HG03095 (cell line): ENCODE measurements at regions not wholly inside any gene's neighbourhood (a gene's known extent, or its start where the extent isn't known, plus 50 kb on each side); places are given as distances from the start of the nearest gene placed in this dataset.

ENCODE experiments used
- ATAC-seq: cut with Tn5 transposase; IDR thresholded peaks from one replicate; pipeline ENCODE4 v1.9.1; 2021; ENCODE audit warnings: moderate library complexity; ENCODE audit not compliant: unreplicated experiment

GRCh38 chr6:43940071-43940392 is 170.0 kb downstream of the VEGFA start:
- no peak for ATAC-seq

GRCh38 chr6:43939281-43940070 is 169.5 kb downstream of the VEGFA start:
- ATAC-seq, result no peak

GRCh38 chr6:43938178-43939105 is 168.4 kb downstream of the VEGFA start:
- ATAC-seq, result no peak

- ATAC-seq, result no peak
Measured at GRCh38 chr6:43937236-43938177, 167.5 kb downstream of the VEGFA start.

GRCh38 chr6:43936476-43936875 is 166.5 kb downstream of the VEGFA start:
- ATAC-seq, result no peak

- ATAC-seq, result no peak
Measured at GRCh38 chr6:43935921-43936439, 166.0 kb downstream of the VEGFA start.

- no peak for ATAC-seq
Measured at GRCh38 chr6:43934803-43935602, 165.0 kb downstream of the VEGFA start.

GRCh38 chr6:43934183-43934802 is 164.3 kb downstream of the VEGFA start:
- no peak for ATAC-seq

GRCh38 chr6:43933148-43933885 is 163.3 kb downstream of the VEGFA start:
- no peak for ATAC-seq

GRCh38 chr6:43932259-43933147 is 162.5 kb downstream of the VEGFA start:
- ATAC-seq, result no peak

GRCh38 chr6:43931201-43931600 is 161.2 kb downstream of the VEGFA start:
- ATAC-seq, result no peak

GRCh38 chr6:43930440-43931154 is 160.6 kb downstream of the VEGFA start:
- ATAC-seq, result no peak

GRCh38 chr6:43929511-43929910 is 159.5 kb downstream of the VEGFA start:
- ATAC-seq, result no peak

- no peak for ATAC-seq
Measured at GRCh38 chr6:43927532-43928210, 157.7 kb downstream of the VEGFA start.

GRCh38 chr6:43926634-43927531 is 156.9 kb downstream of the VEGFA start:
- ATAC-seq, result no peak
